Germinal center (tissue), 1 donor: ENCODE measurements at regions not wholly inside any gene's neighbourhood (a gene's known extent, or its start where the extent isn't known, plus 50 kb on each side); places are given as distances from the start of the nearest gene placed in this dataset.

Experiments used
- DNase-seq: peaks from one replicate; pipeline ENCODE4 v3.0.0; 2012; ENCODE audit warnings: mixed read lengths, low spot score

DNA sequence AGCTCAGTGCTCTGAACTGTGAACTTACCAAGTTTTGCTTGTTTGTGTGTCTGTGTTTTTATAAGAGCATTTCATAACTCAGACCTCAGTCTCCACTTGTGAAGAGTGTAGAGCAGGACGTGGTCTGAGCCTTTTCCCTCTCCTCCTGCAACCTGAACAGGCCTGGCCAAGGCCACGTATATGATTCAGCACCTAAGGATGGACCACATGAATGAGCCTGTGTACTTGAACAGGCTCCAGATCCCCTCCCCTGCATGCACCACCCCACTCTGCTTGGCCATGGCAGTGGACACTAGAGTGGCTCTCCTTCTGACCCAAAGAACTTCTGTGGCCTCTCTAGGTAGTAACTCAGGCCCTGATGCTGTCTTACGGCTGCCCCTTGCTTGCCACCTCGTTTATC lies 125.9 kb upstream of the FSTL4 start:
- DNase-seq, result no peak

DNA sequence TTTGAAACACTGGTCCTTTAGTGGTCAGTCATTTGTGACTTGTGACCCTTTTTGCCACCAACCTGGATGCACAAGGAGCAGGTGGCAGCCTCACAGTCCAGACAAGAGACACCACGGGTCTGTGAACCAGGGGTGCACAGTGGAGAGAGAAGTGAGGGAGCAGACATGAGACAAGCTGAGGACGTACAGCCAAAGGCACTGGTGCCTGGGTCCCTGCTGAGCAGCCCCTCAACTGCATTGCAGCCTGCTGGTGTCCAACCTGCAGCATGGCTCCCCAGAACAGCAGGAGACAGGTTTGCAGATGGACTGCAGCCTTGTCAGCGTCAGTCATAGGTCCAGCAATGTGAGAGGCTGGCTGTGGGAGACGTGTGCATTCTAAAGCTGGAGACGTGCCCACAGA lies 124.2 kb upstream of the FSTL4 start:
- no peak for DNase-seq

DNA sequence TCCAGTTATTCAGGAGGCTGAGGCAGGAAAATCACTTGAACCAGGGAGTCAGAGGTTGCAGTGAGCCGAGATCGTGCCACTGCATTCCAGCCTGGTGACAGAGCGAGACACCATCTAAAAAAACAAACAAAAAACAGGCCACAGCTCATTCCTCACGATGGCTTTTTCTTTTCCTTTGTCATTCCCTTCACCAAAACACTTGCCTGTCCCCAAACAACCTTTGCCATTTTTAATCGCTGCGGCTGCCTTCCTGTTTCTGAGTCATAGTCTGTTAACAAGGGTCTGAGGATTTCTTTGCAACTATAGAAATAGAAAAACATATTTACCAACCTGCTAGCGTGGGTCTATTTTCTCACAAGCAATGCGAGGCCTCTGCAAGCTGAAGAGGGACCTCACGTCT lies 123.0 kb upstream of the FSTL4 start:
- no peak for DNase-seq

DNA sequence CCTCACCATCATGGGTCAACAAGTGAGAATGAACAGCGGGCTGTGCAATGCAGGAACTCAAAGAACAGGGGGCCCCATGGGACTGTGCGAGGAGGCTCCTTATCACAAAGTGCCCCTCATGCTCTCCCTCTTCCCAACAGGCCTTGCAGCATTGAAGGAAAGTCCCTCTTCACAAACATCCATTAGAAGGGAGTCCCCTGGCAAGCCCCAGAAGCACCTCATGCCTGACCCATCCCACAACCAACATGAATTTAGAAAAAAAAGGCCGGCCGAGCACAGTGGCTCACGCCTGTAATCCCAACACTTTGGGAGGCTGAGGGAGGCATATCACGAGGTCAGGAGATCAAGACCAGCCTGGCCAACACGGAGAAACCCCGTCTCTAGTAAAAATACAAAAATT lies 122.6 kb upstream of the FSTL4 start:
- no peak for DNase-seq

DNA sequence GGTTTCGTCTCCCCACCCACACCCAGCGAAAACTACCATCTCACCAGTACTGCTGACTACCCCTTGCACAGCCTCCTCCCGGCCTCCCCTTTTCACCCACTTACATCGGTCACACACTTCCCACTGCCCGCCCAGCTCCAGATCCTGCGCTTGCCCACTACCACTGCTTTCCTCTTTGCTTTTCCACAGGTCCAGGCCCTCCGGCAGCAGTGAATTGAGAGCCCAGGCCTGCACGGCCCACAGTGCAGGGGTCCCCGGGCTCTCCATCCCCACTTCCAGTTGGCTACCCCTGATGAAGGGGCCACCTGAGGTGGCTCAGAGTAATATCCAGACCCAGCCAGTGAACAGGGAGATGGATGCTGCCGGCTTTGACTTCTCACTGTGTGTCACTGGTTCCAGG lies 120.2 kb upstream of the FSTL4 start:
- DNase-seq, result no peak

DNA sequence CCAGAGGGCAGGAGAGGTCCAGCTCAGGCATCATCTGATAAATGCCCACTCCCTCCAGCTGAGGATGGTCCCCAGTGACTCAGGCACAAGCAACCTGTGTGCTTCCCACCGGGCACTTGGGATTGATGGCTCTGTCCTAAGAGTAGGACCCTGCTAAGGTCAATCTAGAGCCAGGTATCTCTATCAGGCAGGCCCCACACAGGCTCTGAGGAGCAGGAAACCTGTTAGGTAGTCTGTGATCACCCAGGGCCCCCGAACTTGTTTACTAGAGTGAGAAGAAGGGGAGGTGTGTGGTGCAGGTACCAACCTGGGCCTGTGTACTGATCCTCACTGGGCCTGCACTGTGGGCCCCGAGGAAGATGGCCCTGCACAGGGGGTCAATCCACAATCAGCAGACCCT lies 119.6 kb upstream of the FSTL4 start:
- no peak for DNase-seq

DNA sequence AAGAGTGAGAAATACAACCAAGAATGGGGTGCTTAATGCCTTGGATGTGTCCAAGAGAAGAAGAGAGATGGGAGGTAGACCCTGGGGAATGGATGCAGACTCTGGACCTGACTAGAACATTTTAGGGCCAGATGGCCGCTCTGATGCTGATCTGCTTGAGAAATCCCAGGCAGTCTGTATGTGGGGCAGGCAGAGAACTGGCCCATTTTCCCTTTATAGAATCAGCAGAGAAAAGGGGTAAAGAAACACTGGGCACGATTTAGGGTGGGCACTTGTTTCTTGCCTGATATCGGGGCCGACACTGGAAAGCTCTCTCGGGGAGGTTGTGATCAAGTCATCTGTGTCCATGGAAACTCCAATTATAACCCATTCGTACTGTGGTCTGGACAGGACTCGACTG lies 118.5 kb upstream of the FSTL4 start:
- no peak for DNase-seq

DNA sequence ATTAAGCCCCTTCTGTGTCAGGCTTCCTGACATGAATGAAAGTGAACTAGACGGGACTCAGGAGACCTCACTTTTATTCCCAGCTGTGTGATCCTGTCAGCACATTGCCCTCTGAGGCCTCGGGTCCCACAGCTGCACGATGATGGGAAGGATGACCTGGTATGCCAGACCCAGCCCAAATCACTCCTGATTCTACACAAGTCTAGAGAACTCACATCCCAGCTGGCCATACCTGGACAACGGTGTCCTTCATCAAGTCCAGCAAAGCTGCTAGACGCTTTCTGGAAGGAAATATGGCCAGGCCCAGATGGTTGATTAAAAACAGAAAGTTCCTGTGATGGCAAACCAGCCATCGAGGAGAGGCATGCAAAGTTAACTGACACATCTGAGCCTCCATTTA lies 118.0 kb upstream of the FSTL4 start:
- DNase-seq, result no peak

DNA sequence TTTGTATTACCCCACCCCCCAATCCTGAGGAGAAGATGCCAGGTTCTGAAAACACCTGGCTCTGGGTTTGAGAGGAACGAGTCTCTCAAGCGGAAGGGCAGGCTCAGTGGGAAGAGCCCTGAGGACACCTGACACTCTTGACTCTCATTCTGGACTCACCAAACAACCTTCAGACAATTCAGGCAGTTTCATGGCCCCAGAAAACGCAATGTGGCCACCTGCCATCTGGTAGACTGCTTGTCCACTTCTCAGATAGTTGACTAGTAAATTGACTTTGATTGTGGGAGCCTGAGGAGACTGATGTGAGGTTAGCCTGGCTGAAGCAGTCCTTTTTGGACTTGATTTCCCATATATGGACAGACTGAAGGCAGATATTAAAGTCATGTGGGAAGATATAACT lies 117.5 kb upstream of the FSTL4 start:
- DNase-seq, result no peak

DNA sequence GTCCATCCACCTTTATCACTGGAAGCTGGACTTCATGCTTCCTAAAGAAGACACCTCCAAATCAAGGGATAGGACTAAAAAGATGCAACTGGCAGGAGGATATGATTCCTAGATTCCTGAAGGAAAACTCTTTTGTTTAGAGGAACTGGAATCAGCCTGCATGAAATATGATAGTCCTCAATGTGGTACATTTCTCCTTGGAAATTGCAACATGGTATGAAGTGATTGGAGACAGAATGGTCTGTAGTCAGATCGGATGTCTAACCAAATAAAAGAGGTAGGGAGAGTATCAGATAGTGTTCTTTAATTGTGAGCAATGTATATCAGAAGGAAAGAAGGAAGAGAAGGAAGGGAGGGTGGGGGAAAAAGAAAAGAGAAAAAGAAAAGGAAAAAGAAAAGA lies 116.1 kb upstream of the FSTL4 start:
- no peak for DNase-seq

DNA sequence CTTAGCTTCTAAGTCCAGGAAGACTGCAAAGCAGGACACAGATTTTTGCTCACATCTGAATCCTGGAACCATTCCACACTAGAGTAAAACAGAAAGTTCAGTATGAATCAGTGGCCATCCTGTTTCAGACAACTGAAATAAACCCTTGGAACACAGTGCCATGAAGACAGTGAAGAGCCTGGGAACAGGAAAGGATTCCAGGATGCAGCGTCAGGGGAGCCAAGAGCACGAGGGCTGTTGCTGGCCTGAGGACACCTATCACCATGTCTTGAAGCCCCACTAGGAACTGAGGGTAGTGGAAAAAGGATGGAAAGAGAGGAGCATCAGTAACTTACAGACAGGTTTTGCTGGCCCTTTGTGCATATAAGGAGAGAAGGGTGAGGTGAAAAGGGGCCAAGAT lies 115.3 kb upstream of the FSTL4 start:
- DNase-seq, result no peak

DNA sequence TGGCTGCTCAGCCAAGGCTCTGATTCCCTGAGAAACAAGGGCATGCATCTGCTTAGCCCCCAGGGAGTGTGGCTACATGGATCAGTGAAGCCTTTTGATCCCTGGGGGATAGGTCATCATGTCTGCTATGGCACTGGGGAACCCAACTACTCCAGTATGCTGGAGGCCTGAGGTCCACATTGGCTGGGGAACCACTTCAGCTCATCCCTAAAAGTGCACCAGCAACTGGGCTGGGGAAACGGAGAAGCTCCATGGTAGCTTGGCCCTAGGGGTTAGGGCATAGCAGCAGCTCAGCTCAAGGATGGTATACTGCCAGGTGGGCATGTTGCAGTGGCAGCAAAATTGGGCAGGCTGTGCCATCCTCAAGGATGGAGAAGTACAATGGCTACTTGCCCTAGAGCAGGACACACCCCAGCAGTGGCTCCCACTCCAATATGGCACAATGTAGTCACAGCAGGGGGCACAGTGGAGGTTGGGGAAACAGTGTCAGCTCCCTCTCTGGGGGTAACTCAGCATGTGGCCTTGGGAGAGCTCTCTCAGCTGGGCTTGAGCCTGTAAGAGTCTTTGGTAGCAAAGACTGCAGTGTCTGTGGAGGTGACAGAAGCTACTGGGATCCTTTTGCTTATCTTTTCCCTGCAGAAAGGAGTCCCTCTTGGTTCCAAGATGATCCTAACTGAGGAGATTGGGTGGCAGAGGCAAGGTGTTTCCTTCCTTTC lies 111.5 kb upstream of the FSTL4 start:
- DNase-seq, result no peak

DNA sequence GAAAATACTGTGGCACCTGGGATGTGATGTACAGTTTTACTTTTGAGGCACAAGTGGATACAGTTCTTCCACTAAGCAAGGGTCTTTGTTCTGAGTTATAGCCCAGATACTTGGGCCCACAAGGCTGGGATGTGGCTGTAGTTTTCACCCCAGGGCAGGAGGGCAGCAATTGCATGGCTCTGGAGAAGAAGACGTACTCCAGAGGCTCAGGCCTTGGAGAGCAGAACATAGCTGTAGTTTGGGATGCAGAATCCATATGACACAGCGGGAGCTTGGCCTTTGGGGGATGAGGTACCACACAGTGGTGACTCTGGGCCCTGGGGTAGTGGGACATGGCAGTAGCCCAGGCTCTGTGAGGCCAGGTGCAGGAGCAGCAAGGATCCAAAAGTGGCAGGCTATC lies 110.8 kb upstream of the FSTL4 start:
- DNase-seq, result no peak

DNA sequence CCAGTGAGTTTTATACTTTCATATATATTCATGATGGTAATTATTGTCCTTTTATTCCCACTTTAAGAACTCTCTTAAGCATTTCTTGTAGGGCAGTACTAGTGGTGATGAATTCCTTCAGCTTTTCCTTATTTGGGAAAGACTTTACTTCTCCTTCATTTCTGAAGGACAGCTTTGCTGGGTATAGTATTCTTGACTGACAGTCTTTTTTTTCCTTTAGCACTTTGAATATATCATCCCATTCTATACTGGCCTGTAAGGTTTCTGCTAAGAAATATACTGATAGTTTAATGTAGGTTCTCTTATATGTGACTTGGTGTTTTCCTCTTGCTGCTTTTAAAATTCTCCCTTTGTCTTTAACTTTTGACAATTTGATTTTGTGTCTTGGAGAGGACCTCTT lies 109.0 kb upstream of the FSTL4 start:
- no peak for DNase-seq

DNA sequence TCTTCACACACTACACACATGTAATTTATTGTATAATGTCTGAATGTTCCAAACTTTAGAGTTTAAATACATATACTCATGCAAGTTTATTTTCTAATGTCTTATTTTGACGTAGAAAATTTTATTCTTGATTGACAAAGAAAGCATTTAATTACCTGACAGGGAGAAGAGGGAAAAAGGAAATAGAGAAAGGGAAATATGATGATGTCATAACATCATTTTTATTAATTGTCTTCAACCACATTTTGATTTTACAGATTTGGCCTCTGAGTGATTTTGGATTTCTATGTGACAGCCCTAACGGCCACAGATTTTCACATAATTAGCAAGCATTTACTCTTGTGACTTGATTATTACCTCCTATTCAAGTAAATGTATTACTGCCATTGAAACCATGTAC lies 106.1 kb upstream of the FSTL4 start:
- DNase-seq, result no peak

DNA sequence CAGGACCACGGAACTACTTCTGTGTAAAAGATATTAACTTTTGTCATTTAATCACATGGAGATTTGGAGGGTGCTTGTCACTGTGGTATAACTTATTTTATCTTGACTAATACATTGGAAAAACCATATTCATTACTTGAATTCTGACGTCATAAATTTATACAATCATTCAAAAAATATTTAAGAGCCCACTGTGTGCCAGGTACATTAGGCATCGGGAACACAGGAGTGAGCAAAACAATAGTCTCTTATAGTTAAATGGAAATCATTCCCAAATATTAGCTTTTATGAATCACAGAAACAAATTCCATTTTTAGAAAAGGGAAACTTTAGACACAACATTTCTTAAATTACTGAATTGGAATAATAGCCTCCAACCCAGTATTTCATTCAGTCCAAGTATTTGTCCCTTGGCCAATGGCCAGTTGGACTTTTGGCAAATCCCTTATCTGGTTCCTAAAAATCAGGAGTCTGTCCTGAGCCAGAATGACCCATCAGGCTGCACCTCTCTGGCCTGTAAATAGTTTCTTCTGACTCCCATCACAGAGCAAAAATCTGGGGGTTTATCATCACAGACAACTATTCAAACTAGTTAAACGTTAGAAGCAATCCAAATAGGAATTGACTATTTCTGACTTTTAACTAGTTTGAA lies 104.3 kb upstream of the FSTL4 start:
- no peak for DNase-seq

DNA sequence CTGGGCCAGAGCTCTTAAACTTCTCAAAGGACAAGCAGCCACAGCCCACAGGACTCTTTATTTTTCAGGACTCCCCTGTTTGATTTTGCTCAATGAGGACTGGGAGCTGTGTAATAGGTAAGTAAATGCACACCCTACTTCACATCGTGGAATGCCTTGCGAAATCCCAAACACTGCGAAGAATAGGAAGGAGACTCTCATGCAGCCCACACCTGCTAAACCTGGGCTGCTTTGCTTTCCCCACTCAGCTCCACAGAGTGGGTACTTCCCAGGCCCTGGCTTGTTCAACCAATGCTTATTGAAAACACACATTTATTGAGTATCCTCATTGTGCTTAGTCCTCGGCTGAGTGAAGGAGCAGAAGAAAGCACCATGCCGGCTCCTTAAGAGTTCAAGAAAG lies 103.3 kb upstream of the FSTL4 start:
- DNase-seq, result no peak

DNA sequence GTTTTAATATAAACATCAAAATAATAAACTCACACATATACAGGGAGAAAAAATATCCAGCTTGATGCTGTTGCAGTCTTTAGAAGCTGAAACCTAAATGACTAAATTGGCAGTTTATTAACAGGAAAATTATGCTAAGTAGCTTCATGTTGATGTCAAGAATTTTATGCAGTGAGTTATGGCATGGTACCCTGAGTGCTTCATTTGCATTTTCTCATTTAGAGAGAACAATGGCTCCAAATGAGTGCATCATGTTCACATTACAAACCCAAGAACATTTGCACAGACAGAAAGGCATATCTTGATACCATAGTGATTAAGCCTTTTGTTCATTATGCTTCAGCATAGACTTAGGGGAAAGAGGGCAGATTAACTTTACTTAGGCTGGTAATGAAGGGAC lies 102.9 kb upstream of the FSTL4 start:
- no peak for DNase-seq

DNA sequence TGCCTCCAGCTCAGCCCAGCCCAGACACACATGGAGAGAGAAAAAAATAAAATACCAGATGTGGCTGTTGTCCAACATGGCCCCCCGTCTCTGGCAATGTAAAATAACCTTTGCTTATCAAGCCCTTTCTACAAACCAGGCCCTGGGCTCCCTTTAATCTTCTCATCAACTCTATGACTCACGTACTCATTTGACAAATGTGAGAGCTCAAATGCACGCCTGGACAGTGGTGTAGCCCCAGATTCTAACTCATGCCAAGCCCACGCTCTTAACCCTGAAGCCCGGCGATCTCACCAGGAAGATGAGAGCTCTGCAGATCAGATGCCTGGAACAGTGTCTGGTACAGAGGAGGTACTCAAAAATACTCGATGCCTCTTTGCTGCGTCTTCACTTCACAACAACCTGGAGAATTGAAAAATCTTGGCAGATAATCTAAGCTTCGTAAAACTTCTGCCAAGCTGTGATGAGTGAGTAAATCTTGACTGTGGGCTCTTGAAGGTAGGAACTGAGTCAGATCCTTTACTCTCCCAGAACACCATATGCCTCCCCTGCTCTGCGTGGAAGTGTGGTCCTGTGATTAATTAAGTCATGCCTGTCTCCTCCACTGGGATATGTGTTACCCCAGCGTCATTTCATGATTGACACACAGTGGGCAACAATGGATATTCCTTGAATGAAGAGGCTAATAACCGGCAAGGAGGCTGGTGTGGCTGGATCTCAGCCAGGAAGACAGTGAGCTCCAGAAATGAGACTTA lies 102.0 kb upstream of the FSTL4 start:
- DNase-seq, result no peak

DNA sequence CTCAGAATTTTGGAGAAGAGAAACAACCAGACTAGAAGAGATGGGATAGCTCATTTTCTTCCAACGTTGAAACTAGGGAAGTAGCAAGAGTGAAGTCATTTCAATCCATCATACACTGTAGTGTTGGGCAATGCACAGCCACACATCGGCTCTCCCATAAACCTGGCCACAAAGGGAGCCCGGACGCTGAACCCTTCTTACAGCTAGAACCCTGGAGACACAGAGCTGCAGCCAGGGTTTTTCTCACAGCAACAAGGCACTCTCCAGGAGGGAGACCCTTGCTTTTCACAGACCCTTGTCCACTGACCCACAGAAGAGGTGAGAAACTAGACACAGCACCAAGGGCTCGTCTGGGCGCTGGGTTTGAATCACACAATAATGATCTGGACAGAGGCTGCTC lies 101.4 kb upstream of the FSTL4 start:
- DNase-seq, result no peak

DNA sequence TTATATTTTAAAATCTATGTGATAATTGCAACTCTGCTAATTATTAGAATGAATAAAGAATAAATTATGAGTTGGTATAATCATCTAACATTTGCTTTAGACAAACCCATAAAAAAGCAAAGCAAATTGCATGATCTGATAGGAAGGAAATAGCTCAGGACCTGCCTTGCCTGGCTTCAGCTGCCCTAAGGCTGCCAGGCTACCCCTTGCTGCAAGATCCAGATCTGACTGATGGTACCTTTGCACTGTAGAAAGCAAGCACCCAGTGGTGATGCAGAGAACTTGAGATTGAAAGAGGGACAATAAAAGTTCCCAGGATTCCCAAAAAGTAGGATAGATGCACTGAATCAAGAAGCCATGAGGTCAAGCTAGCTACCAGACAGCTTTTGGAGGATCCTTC lies 100.9 kb upstream of the FSTL4 start:
- DNase-seq, result no peak

DNA sequence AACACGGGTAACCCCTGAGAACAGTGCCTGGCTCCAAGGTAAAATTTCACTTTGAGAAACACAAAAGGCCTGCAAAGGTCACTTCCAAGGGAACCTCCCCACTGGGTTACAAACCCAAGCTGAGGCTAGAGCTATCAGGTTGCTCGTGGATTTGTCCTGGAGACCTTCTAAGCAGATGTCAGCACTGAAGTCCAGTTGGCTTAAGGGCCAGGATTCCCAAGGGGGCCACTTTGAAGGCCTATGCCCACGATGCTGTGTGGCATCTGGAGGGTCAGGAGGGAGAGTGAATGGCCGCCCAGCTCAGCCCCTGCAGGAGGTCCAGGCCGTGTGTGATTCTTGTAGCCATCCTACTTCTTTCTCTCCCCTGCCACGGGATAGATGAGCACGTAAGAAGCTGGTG lies 100.2 kb upstream of the FSTL4 start:
- no peak for DNase-seq

DNA sequence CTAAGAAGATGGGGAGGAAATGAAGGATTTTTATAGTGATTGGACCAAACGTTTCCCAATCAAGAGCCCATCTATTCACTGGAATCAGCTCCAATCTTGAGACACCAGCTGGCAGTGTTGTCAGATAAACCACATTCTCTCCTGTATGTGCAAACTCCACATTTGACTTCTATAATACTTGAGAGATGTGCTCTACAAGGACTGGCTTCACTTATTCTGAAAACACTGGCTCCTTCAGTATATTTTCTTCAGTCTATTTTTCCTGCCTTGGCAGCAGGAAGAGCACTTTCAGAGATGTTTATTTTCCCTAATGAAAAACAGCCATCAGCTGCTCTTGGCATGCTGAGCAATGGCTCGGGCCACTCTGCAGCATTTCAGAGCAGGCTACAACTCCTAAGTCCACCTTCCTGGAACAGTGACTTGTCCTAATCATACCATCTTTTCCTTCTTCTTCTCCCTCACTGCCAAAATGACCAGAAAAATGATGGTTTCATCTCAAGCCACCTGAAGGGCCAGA lies 96.9 kb upstream of the FSTL4 start:
- no peak for DNase-seq
